ENCODE measurements at regions not wholly inside any gene's neighbourhood (a gene's known extent, or its start where the extent isn't known, plus 50 kb on each side); places are given as distances from the start of the nearest gene placed in this dataset.

DNA sequence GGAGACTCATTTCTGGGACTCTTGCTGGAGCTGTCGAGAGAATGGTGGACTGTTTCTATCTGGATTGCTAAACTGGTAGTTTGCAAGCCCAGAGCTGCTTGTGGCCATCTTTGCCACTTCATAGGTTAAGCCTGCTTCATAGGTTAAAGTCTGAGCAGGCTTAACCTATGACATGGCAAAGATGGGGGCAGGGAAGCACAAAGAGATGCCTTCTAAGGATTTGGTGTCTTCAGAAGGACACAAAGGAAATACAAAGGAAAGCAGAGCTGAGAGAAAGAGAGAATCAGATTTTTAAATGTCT is 78.4 kb upstream of the MAX start:
- H3K4me1 ChIP-seq (ENCODE audit: insufficient read depth, low read length): no peaks in the 10 kb centered on the region
- no peak for DNase-seq
- H2AFZ ChIP-seq (ENCODE audit: low read depth, low read length): no peak overlapping the region
- H3K27ac ChIP-seq (ENCODE audit: low read length): no peak overlapping the region
- no peaks in the 10 kb centered on the region for H4K20me1 ChIP-seq (ENCODE audit: insufficient read depth, low read length)
- H3K4me2 ChIP-seq (ENCODE audit: insufficient read depth, low read length): no peak overlapping the region
- H3K9ac ChIP-seq (ENCODE audit: low read depth, low read length): no peak overlapping the region
- H3K9me3 ChIP-seq (ENCODE audit: insufficient read depth, low read length, severe bottlenecking): peaks cover 12% of the 10 kb centered on the region
- no peaks in the 10 kb centered on the region for H3K36me3 ChIP-seq (ENCODE audit: insufficient read depth, low read length)
- H3K27me3 ChIP-seq (ENCODE audit: insufficient read depth, low read length, poor library complexity): no peaks in the 10 kb centered on the region
- TF ChIP-seq, protein P1, sequence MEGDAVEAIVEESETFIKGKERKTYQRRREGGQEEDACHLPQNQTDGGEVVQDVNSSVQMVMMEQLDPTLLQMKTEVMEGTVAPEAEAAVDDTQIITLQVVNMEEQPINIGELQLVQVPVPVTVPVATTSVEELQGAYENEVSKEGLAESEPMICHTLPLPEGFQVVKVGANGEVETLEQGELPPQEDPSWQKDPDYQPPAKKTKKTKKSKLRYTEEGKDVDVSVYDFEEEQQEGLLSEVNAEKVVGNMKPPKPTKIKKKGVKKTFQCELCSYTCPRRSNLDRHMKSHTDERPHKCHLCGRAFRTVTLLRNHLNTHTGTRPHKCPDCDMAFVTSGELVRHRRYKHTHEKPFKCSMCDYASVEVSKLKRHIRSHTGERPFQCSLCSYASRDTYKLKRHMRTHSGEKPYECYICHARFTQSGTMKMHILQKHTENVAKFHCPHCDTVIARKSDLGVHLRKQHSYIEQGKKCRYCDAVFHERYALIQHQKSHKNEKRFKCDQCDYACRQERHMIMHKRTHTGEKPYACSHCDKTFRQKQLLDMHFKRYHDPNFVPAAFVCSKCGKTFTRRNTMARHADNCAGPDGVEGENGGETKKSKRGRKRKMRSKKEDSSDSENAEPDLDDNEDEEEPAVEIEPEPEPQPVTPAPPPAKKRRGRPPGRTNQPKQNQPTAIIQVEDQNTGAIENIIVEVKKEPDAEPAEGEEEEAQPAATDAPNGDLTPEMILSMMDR (IDR thresholded peaks at IDR 0.05; ENCODE audit: borderline replicate concordance, extremely low read depth, low read length, poor library complexity, severe bottlenecking): no peak
- TF ChIP-seq EZH2 (IDR thresholded peaks at IDR 0.05; ENCODE audit: borderline replicate concordance, low read depth, low read length, severe bottlenecking): no peak
- no peak for ATAC-seq (ENCODE audit: insufficient read depth, low read depth)
- H3K79me2 ChIP-seq (ENCODE audit: insufficient read depth, low read length): no peaks in the 10 kb centered on the region
- no peak overlapping the region for H3K4me3 ChIP-seq (ENCODE audit: low read depth in 1 of 2, low read length in 2 of 2)

DNA sequence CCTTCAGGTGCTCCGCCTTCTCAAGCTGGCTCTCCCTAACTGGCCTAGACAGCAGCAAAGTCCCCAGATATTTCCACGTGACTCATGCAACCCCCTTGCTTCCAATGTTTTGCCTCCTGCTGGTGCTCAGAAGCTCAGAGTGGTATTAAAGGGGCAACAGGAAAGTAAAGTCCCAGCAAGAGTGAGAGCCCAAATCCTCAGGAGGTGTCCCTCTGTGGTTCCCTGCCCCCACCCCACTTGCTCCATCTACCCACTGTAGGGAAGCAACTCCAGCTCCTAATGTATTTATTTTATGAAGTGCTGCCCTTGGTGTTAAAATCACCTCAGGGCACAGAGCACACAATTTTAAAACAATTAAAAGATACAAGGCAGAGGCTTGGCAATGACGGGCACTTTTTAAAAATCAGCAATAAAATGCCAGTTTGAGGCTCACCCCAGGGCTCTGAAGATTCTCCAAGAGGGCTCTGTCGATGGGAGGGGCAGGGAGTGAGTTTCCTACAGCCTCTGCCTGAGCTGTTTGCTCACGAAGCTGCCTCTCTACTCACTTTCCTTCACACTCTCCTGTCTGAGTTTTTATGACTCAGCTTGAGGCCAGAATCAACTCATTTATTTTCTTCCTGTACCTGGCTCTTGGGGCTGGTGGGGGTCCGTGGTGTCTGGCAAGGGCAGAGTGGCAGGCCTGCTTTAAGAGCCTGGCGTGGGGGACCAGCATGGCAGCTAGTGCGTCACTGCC is 81.9 kb upstream of the MAX start:
- H3K4me2 ChIP-seq (ENCODE audit: insufficient read depth, low read length): no peak overlapping the region

DNA sequence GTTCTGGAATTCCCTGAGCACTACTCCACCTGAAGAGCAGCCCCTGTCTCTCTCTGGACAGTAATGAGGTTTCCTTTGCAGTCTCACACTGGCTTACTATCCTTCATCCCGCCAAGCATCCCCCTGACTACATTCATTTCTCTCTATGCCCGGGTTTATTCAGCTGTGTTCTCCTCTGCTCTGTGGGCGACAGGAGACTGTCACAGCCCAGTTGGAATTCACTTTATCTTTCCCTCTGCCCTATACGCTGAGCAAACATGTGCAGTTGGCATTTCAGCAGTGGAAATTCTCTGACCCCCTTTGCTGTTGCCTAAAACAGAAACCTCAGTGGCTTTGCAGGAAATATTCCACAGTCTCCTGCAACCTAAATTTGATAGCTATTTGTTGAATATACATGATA is 83.5 kb upstream of the MAX start:
- no peak overlapping the region for H3K27ac ChIP-seq (ENCODE audit: low read length)
- no peak for TF ChIP-seq EZH2 (IDR thresholded peaks at IDR 0.05; ENCODE audit: borderline replicate concordance, low read depth, low read length, severe bottlenecking)
- TF ChIP-seq, protein P1 (IDR thresholded peaks at IDR 0.05; ENCODE audit: borderline replicate concordance, extremely low read depth, low read length, poor library complexity, severe bottlenecking): no peak
- no peaks in the 10 kb centered on the region for H3K79me2 ChIP-seq (ENCODE audit: insufficient read depth, low read length)
- no peak for DNase-seq
- H3K4me2 ChIP-seq (ENCODE audit: insufficient read depth, low read length): no peak overlapping the region
- no peaks in the 10 kb centered on the region for H3K4me1 ChIP-seq (ENCODE audit: insufficient read depth, low read length)
- no peak overlapping the region for H3K4me3 ChIP-seq (ENCODE audit: low read depth in 1 of 2, low read length in 2 of 2)
- H3K27me3 ChIP-seq (ENCODE audit: insufficient read depth, low read length, poor library complexity): no peaks in the 10 kb centered on the region
- H4K20me1 ChIP-seq (ENCODE audit: insufficient read depth, low read length): no peaks in the 10 kb centered on the region
- H3K36me3 ChIP-seq (ENCODE audit: insufficient read depth, low read length): no peaks in the 10 kb centered on the region
- H3K9ac ChIP-seq (ENCODE audit: low read depth, low read length): no peak overlapping the region
- ATAC-seq (ENCODE audit: insufficient read depth, low read depth): no peak
- H3K9me3 ChIP-seq (ENCODE audit: insufficient read depth, low read length, severe bottlenecking): peaks cover 12% of the 10 kb centered on the region
- no peak overlapping the region for H2AFZ ChIP-seq (ENCODE audit: low read depth, low read length)

More for the DNA sequence above, 81.9 kb upstream of the MAX start:
- Histone ChIP-seq H3K9me3 (ENCODE audit: insufficient read depth, low read length, severe bottlenecking) (peaks cover 12% of the 10 kb centered on the region), H3K36me3 (ENCODE audit: insufficient read depth, low read length) (no peaks in the 10 kb centered on the region), H2AFZ (ENCODE audit: low read depth, low read length) (no peak overlapping the region), H3K27me3 (ENCODE audit: insufficient read depth, low read length, poor library complexity) (no peaks in the 10 kb centered on the region), H3K27ac (ENCODE audit: low read length) (no peak overlapping the region), H3K79me2 (ENCODE audit: insufficient read depth, low read length) (no peaks in the 10 kb centered on the region), H3K9ac (ENCODE audit: low read depth, low read length) (no peak overlapping the region), H3K4me1 (ENCODE audit: insufficient read depth, low read length) (no peaks in the 10 kb centered on the region), H4K20me1 (ENCODE audit: insufficient read depth, low read length) (no peaks in the 10 kb centered on the region), H3K4me3 (ENCODE audit: low read depth in 1 of 2, low read length in 2 of 2) (no peak overlapping the region)
- DNase-seq: no peak
- TF ChIP-seq EZH2 (IDR thresholded peaks at IDR 0.05; ENCODE audit: borderline replicate concordance, low read depth, low read length, severe bottlenecking): no peak
- ATAC-seq (ENCODE audit: insufficient read depth, low read depth): no peak

DNA sequence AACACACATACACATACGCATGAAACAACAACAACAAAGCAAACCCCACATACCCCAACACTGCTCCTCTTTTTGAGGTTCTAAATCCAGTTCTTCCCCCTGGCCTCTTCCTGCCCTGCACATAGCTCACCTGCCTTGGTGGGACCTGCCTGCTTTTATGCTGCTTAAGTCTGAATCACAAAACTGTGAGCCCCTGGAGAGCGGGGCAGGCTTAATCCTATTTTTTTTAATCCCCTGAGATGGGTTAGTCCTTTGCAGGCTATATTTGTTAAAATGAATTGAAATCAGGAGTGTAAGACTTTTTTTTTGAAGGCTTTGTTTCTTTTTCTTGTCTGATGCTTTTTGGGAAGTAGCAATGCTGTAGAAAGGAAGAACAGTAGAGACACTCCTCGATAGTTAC is 84.6 kb upstream of the MAX start:
- Histone ChIP-seq H3K27ac (ENCODE audit: low read length) (no peak overlapping the region), H3K4me3 (ENCODE audit: low read depth in 1 of 2, low read length in 2 of 2) (no peak overlapping the region), H3K4me2 (ENCODE audit: insufficient read depth, low read length) (no peak overlapping the region)

More for the DNA sequence above, 84.6 kb upstream of the MAX start:
- H3K9me3 ChIP-seq (ENCODE audit: insufficient read depth, low read length, severe bottlenecking): peaks cover 5% of the 10 kb centered on the region
- DNase-seq (no peak), ATAC-seq (ENCODE audit: insufficient read depth, low read depth) (no peak)
- no peaks in the 10 kb centered on the region for H4K20me1 ChIP-seq (ENCODE audit: insufficient read depth, low read length)
- no peak overlapping the region for H3K9ac ChIP-seq (ENCODE audit: low read depth, low read length)
- no peaks in the 10 kb centered on the region for H3K27me3 ChIP-seq (ENCODE audit: insufficient read depth, low read length, poor library complexity)
- no peaks in the 10 kb centered on the region for H3K79me2 ChIP-seq (ENCODE audit: insufficient read depth, low read length)
- no peak for TF ChIP-seq EZH2 (IDR thresholded peaks at IDR 0.05; ENCODE audit: borderline replicate concordance, low read depth, low read length, severe bottlenecking)
- TF ChIP-seq, protein P1 (IDR thresholded peaks at IDR 0.05; ENCODE audit: borderline replicate concordance, extremely low read depth, low read length, poor library complexity, severe bottlenecking): no peak
- H3K4me1 ChIP-seq (ENCODE audit: insufficient read depth, low read length): no peaks in the 10 kb centered on the region
- H2AFZ ChIP-seq (ENCODE audit: low read depth, low read length): 0 out of 2 replicates have a peak overlapping the region, but pooled peaks have one; percentile 25
- no peaks in the 10 kb centered on the region for H3K36me3 ChIP-seq (ENCODE audit: insufficient read depth, low read length)

Data from DND-41 (cell line).